GM06990 (cell line): ENCODE measurements at regions not wholly inside any gene's neighbourhood (a gene's known extent, or its start where the extent isn't known, plus 50 kb on each side); places are given as distances from the start of the nearest gene placed in this dataset.

Experiments used
- DNase-seq: peaks from one replicate; pipeline ENCODE4 v3.0.0-alpha.2; 2011; ENCODE audit not compliant: insufficient read length; ENCODE audit errors: extremely low read depth
- H3K27me3 ChIP-seq: replicated peaks from 2 replicates; pipeline ENCODE4 v1.6.0; 2011; ENCODE audit warnings: low read length; ENCODE audit not compliant: control insufficient read depth, insufficient read depth
- H3K36me3 ChIP-seq: 2 replicates; pipeline ENCODE4 v1.5.1; 2011; ENCODE audit warnings: low read length; ENCODE audit not compliant: control insufficient read depth, insufficient read depth
- H3K4me3 ChIP-seq: replicated peaks from 2 replicates; pipeline ENCODE4 v1.5.1; 2011; ENCODE audit warnings: low read depth, mild to moderate bottlenecking, control low read depth, low read length
- CTCF ChIP-seq: IDR thresholded peaks from 2 replicates; pipeline ENCODE4 v1.5.1; 2011; ENCODE audit warnings: low read length, control low read depth, mild to moderate bottlenecking, inconsistent platforms; ENCODE audit not compliant: insufficient read depth, poor library complexity, severe bottlenecking

DNA sequence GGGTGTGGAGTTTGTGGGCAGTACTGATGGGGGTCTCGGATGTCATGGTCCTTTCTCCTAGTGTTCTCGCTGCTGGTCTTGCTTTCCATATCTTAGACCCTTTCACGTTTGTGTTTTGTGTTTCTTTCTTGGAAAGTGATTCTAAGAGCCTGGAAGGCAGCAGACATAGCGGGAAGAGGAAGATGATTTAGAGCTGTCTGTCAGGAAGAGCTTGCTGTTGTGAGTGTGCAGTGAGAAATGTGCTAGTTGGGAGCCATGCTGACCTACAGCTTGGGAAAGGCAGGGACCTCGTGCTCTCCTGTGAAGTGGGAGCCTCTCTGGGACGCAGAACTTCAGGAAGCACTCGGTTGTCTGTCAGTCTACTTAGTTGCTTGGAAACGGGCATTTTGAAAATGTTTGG, 122.2 kb downstream of the ZNF518B start:
- Histone ChIP-seq H3K4me3 (no peak overlapping the region), H3K27me3 (peaks cover 2% of the 10 kb centered on the region; the same call in 1 of the 2 replicates), H3K36me3 (no peaks in the 10 kb centered on the region)
- TF ChIP-seq CTCF: no peak
- no peak for DNase-seq

DNA sequence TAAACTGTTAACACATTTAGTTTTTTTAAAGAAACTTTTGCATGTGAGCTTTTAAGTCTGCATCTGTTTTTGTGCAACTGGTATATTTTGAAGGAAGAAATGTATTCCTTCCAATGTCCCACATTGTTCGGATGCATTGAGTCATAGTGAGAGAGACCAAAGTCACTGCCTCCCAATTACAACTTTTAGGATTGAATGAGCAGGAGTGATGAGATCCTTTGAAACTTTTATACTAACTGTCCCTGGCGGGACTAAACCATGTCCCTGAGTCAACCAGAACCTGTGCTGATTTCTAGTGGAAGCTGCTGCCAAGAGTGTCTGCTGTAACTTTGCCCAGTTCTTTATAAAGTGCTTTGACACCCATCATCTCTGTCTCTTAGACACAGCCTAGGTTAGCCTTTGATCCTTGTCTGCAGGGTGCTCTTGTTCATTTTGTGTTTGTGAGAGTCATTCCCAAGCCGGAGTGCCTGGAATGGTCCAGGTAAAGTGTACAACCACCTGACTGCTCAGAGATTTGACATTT, 122.7 kb downstream of the ZNF518B start:
- DNase-seq: no peak
- H3K36me3 ChIP-seq: no peaks in the 10 kb centered on the region
- no peak overlapping the region for H3K4me3 ChIP-seq
- H3K27me3 ChIP-seq: peaks cover 2% of the 10 kb centered on the region; the same call in 1 of the 2 replicates
- no peak for TF ChIP-seq CTCF

DNA sequence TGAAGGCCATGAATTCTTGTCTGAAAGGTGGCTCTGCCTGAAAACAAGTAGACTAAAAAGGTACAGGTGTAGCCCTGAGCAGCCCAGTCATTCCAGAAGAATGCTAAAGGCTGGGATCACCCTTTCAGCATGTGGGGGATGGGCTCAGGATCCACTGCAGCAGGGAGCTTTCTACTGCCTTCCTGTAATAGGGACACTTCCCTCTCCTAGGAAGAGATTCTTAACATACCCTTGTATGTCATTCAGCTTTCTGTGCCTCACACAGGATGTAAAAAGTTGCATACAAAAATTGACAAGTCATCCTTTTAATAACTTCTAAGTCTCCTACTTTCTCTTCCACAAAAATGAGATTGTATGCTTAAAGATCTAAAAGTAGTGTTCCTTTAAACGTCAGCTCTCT, 123.3 kb downstream of the ZNF518B start:
- TF ChIP-seq CTCF: no peak
- H3K36me3 ChIP-seq: no peaks in the 10 kb centered on the region
- H3K4me3 ChIP-seq: no peak overlapping the region
- peaks cover 2% of the 10 kb centered on the region; the same call in 1 of the 2 replicates for H3K27me3 ChIP-seq
- no peak for DNase-seq

DNA sequence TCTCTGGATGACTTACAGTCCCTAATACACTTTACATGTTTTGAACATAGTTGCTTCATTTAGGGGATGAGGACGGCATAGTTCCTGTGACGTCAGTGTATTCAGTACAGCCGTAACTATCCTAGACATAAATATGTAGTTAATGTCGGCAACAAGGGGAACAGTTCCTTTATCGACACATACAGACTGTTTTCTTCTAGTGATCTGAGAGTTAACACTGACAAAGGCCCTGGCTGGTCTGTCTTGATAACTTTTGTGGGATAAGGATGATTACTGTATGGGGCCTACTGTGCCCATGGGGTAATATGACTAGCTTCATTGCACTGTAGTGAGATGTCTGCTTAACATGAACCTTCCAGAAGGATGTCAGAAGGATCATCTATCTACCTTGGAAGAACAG, 131.2 kb downstream of the ZNF518B start:
- DNase-seq: no peak
- no peak for TF ChIP-seq CTCF
- Histone ChIP-seq H3K27me3 (no peaks in the 10 kb centered on the region), H3K36me3 (no peaks in the 10 kb centered on the region), H3K4me3 (no peak overlapping the region)

DNA sequence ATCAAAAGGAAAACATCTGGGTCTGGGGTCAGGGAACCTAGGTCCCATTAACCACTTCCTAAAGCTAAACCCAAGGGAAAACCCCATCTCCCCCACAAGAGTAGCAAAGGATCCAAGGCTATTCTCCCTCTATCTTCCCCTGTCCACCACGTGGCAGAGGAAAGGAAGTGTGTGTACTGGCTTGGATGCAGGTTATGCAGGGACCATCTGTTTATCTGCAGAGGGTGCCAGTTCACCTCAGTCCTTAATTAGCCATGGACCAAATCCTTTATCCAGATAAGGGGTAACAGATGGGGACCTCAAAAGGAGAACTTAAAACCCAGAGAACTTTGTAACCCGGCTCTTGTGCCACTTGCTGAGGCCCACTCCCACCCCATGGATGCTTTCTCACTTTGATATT, 135.3 kb downstream of the ZNF518B start:
- Histone ChIP-seq H3K4me3 (no peak overlapping the region), H3K36me3 (no peaks in the 10 kb centered on the region), H3K27me3 (no peaks in the 10 kb centered on the region)
- DNase-seq: no peak
- TF ChIP-seq CTCF: no peak

GRCh38 chr4:10320130-10320529, 137.1 kb downstream of the ZNF518B start:
- Histone ChIP-seq H3K36me3 (no peaks in the 10 kb centered on the region), H3K27me3 (no peaks in the 10 kb centered on the region), H3K4me3 (no peak overlapping the region)
- DNase-seq: no peak
- no peak for TF ChIP-seq CTCF
